ENCODE measurements at regions not wholly inside any gene's neighbourhood (a gene's known extent, or its start where the extent isn't known, plus 50 kb on each side); places are given as distances from the start of the nearest gene placed in this dataset.

DNA sequence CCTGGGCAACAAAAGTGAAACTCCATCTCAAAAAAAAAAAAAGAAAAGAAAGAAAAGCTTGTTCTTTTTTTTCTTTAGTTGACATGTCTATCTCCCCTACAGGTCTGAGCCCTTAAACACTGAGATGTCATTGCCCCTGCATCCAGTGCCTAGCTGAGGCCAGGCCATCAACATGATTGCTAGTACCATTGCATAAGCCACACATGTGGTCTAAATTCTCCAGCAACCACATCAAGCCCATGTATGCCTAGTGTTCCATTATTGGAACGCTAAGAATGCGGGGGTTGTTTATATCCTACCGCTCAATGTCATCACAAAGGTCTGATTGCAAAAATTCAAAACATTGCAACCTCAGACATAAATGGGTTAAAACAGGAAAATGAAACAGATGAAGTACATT lies 62.7 kb downstream of the NPTX2 start:
- peaks cover 18% of the 10 kb centered on the region for H3K27me3 Mint-ChIP-seq
- no peak for ATAC-seq (replicated peaks; ENCODE audit: extremely low read depth, poor library complexity, severe bottlenecking)
- H3K4me3 Mint-ChIP-seq: no peak overlapping the region
- H3K4me1 Mint-ChIP-seq: no peaks in the 10 kb centered on the region
- DNase-seq (ENCODE audit: low spot score in 2 of 2): no peak
- no peak overlapping the region for H3K27ac Mint-ChIP-seq (ENCODE audit: low read depth)
- no peaks in the 10 kb centered on the region for H3K9me3 Mint-ChIP-seq
- no peaks in the 10 kb centered on the region for H3K36me3 Mint-ChIP-seq (ENCODE audit: insufficient read depth)

DNA sequence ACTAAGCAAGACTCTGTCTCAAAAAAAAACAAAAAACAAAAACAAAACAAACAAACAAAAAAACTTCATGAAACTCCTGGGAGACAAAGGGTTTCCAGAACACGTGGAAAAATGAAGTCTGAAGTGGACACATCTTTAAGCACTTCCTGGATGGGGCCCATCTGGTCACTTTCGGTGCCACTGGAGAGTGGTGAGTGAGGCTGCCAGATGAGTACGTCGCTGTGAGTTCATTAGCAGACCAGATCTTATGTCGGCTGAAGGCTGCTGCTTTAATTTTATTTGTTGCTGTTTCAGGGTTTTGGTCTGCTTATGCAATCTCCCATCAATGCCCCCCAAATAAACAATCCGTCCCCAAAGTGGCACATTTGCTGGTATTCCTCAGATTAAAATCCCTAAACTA lies 64.4 kb downstream of the NPTX2 start:
- no peak overlapping the region for H3K4me3 Mint-ChIP-seq
- DNase-seq (ENCODE audit: low spot score in 2 of 2) (no peak), ATAC-seq (replicated peaks; ENCODE audit: extremely low read depth, poor library complexity, severe bottlenecking) (no peak)
- no peak overlapping the region for H3K27ac Mint-ChIP-seq (ENCODE audit: low read depth)
- peaks cover 11% of the 10 kb centered on the region for H3K9me3 Mint-ChIP-seq
- H3K36me3 Mint-ChIP-seq (ENCODE audit: insufficient read depth): no peaks in the 10 kb centered on the region
- peaks cover 17% of the 10 kb centered on the region for H3K27me3 Mint-ChIP-seq
- no peaks in the 10 kb centered on the region for H3K4me1 Mint-ChIP-seq

DNA sequence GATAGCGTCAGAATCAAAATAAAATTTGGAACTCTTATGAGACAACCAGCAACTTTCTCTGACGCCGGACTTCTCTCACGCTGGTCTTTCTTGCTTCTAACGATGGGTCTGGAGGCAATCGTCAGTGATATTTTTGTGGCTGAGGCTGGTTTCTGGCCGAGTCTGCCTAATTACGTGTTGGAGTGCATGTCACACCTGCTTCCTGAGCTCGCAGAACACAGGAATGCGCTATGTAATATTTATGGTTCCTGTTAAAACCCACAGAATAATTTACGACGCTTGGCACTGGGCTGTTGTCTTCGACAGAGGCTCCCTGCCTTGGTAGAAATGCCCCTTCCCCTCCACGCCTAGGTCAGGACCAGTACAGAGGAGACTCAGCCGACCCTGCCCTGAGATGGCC lies 64.9 kb downstream of the NPTX2 start:
- Mint-ChIP-seq H3K9me3 (peaks cover 12% of the 10 kb centered on the region), H3K27ac (ENCODE audit: low read depth) (no peak overlapping the region), H3K4me3 (no peak overlapping the region), H3K27me3 (peaks cover 13% of the 10 kb centered on the region), H3K36me3 (ENCODE audit: insufficient read depth) (no peaks in the 10 kb centered on the region), H3K4me1 (no peaks in the 10 kb centered on the region)
- ATAC-seq (replicated peaks; ENCODE audit: extremely low read depth, poor library complexity, severe bottlenecking) (no peak), DNase-seq (ENCODE audit: low spot score in 2 of 2) (no peak)

DNA sequence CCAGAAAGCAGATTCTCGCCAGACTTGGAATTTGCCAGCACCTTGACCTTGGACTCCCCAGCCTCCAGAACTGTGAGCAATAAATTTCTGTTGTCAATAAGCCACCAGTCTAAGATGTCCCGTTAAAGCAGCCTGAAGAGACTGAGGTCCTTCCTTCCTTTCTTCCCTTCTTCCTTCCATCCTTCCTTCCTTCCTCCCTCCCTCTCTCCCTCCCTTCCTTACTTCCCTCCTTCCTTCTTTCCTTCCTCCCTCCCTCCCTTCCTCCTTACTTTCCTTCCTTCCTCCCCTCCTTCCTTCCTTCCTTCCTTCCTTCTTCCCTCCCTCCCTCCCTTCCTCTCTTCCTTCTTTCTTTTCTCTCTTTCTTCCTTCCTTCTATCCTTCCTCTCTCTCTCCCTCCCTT lies 66.4 kb downstream of the NPTX2 start:
- Mint-ChIP-seq H3K36me3 (ENCODE audit: insufficient read depth) (no peaks in the 10 kb centered on the region), H3K27me3 (peaks cover 9% of the 10 kb centered on the region), H3K27ac (ENCODE audit: low read depth) (no peak overlapping the region), H3K4me3 (no peak overlapping the region), H3K9me3 (peaks cover 17% of the 10 kb centered on the region), H3K4me1 (no peaks in the 10 kb centered on the region)
- ATAC-seq (replicated peaks; ENCODE audit: extremely low read depth, poor library complexity, severe bottlenecking) (no peak), DNase-seq (ENCODE audit: low spot score in 2 of 2) (no peak)

DNA sequence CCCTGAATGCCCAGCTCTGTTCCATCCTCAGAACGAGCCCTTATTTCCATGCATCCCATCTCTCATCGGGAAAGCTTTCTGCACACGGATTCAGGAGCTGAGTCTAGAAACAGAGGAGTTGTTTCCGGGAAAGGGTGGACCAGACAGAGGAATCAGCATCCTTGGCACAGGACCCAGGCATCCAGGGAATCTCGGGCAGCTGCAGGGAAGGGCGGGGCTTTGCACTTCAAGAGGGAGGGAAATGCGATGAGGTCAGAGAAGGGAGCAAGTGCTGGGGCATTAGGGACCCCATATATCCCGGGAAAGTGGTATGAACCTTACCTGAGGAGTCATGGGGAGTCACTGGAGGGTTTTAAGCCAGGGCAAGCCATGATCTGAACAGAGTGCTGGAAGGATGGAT lies 68.5 kb downstream of the NPTX2 start:
- no peak for ATAC-seq (replicated peaks; ENCODE audit: extremely low read depth, poor library complexity, severe bottlenecking)
- H3K36me3 Mint-ChIP-seq (ENCODE audit: insufficient read depth): no peaks in the 10 kb centered on the region

DNA sequence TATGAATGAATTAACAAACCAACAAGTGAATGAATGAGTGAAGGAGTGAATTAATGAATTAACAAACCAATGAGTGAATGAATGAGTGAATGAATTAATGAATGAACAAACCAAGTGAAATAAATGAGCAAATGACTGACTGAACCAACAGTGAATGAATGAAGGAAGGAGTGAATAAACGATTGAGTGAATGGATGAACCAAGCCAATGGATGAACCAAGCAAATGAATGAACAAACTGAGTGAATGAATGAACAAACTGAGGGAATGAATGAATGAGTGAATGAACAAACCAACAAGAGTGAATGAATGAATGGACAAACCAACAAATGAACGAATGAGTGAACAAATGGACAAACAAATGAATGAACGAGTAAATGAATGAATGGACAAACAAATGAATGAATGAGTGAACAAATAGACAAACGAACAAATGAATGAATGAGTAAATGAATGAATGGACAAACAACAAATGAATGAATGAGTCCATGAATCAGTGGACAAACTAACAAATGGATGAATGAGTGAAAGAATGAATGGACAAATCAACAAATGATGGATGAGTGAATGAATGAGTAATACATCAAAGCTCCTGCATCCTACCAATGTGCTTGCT lies 69.5 kb downstream of the NPTX2 start:
- H3K27me3 Mint-ChIP-seq: no peaks in the 10 kb centered on the region

More for the DNA sequence above, 68.5 kb downstream of the NPTX2 start:
- Mint-ChIP-seq H3K4me3 (no peak overlapping the region), H3K27me3 (peaks cover 2% of the 10 kb centered on the region), H3K4me1 (no peaks in the 10 kb centered on the region), H3K9me3 (peaks cover 18% of the 10 kb centered on the region), H3K27ac (ENCODE audit: low read depth) (no peak overlapping the region)
- DNase-seq (ENCODE audit: low spot score in 2 of 2): no peak

DNA sequence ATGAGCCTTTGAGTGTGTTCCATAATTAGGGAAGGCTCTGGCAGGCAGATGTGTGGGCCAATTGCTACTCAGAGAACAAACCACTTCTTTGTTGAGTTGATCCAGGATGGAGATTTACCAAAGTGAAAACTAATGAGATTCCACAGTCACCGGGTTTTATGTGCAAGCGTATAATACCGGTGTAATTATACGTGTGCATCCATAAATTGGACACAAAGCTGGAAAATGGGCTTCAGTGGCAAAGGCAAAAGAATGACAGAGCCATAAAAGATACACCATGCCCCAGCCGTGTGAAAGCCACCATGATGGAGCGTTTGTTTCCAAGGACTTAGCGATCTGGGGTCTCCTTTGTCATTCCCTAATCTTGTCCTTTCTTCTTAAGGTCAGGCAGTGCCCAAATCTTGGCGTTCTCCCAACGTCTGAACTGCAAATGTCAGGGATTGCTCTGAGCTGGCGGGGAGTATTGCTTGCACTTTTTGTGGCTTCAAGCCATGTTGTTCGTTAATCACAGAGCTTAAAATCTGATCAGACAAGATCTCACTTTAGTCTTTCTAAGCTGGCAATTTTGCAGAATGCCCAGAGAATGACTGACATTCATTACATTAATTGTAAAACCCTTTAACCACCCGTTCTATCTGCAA lies 70.1 kb downstream of the NPTX2 start:
- ATAC-seq (replicated peaks; ENCODE audit: extremely low read depth, poor library complexity, severe bottlenecking) (no peak), DNase-seq (ENCODE audit: low spot score in 2 of 2) (no peak)
- Mint-ChIP-seq H3K27me3 (no peaks in the 10 kb centered on the region), H3K4me1 (no peaks in the 10 kb centered on the region), H3K4me3 (no peak overlapping the region), H3K9me3 (peaks cover 18% of the 10 kb centered on the region), H3K27ac (ENCODE audit: low read depth) (no peak overlapping the region), H3K36me3 (ENCODE audit: insufficient read depth) (no peaks in the 10 kb centered on the region)

More for the DNA sequence above, 69.5 kb downstream of the NPTX2 start:
- Mint-ChIP-seq H3K36me3 (ENCODE audit: insufficient read depth) (no peaks in the 10 kb centered on the region), H3K4me3 (no peak overlapping the region), H3K4me1 (no peaks in the 10 kb centered on the region), H3K9me3 (peaks cover 18% of the 10 kb centered on the region), H3K27ac (ENCODE audit: low read depth) (no peak overlapping the region)
- ATAC-seq (replicated peaks; ENCODE audit: extremely low read depth, poor library complexity, severe bottlenecking) (no peak), DNase-seq (ENCODE audit: low spot score in 2 of 2) (no peak)

DNA sequence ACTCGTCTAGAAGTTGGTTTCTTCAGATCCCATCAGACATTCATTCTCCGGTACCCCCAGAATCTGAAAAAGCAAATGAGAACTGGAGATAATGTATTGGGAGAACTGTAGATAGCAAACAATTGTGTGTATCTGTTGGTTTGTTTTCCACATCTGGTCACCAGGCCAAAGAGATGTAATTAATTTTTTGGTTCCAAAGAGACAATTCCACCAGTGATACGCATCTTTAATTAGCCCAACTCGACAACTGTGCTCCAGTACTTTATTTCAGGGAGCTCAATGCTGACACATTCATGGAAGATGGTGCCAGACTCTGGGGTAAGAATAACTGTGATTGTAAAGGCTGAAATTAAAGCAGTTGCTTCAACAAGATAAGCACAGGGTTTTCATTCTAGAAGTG lies 74.5 kb downstream of the NPTX2 start:
- H3K36me3 Mint-ChIP-seq (ENCODE audit: insufficient read depth): no peaks in the 10 kb centered on the region
- ATAC-seq (replicated peaks; ENCODE audit: extremely low read depth, poor library complexity, severe bottlenecking) (no peak), DNase-seq (ENCODE audit: low spot score in 2 of 2) (no peak)
- no peaks in the 10 kb centered on the region for H3K27me3 Mint-ChIP-seq
- no peak overlapping the region for H3K4me3 Mint-ChIP-seq
- H3K4me1 Mint-ChIP-seq: no peaks in the 10 kb centered on the region
- H3K27ac Mint-ChIP-seq (ENCODE audit: low read depth): no peak overlapping the region
- H3K9me3 Mint-ChIP-seq: peaks cover 6% of the 10 kb centered on the region

DNA sequence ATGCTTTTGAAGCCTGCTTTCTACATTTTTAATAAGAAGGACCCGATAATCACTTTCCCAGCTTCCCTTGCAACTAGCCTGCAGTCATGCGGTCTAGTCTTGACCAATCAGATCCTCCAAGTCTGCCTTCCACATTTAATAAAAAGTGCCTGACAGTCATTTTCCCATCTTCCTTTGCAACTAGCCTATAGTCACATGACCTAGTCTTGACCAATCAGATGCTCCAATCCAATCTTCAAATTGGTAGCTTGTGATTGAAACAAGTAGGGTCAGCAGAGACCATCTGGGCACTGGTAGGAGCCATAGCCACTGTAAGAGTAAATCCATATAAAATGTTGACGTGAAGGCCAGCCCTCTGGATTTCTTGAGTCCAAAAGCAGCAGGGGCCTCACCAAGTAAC lies 80.0 kb downstream of the NPTX2 start:
- no peaks in the 10 kb centered on the region for H3K36me3 Mint-ChIP-seq (ENCODE audit: insufficient read depth)

DNA sequence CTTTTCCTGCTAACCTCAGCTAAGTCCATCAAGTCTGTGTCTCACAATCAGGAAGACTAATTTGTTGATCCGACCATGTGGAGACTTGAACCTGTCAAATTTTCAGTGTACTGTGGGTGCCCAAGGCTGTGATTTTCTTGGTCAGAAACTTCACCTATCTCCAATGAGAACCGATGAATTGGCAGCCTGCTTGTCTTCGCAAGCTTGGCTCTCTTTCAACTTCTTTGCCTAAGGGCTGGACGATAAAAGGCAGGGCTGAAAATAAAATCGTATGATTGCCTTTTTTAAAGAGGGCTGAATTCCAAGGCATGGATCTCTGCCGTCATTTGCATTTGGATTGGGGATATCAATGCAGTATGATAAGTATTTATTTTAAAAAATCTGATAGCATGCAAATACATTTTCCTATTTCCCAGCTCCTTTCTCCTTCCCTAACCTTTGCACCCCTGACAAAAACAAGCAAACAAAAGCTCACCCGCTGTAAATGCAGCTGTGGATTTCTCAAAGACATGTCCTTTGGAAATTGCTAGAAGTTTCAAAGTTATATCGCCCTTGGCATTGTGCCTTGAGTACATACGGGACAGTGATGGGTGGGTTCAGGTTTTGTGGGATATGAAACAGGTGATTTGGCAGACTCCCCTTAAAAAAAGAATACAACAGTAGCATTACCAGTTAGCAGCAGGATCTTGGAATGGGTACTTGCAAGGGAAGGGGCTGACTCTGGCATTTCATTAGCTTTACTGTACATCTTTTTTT lies 80.6 kb downstream of the NPTX2 start:
- Mint-ChIP-seq H3K27ac (ENCODE audit: low read depth) (no peak overlapping the region), H3K4me1 (no peaks in the 10 kb centered on the region), H3K4me3 (no peak overlapping the region), H3K27me3 (peaks cover 14% of the 10 kb centered on the region), H3K9me3 (no peaks in the 10 kb centered on the region), H3K36me3 (ENCODE audit: insufficient read depth) (no peaks in the 10 kb centered on the region)
- DNase-seq (ENCODE audit: low spot score in 2 of 2) (no peak), ATAC-seq (replicated peaks; ENCODE audit: extremely low read depth, poor library complexity, severe bottlenecking) (no peak)

More for the DNA sequence above, 80.0 kb downstream of the NPTX2 start:
- Mint-ChIP-seq H3K27ac (ENCODE audit: low read depth) (no peak overlapping the region), H3K9me3 (no peaks in the 10 kb centered on the region), H3K4me3 (no peak overlapping the region), H3K27me3 (peaks cover 14% of the 10 kb centered on the region), H3K4me1 (no peaks in the 10 kb centered on the region)
- ATAC-seq (replicated peaks; ENCODE audit: extremely low read depth, poor library complexity, severe bottlenecking) (no peak), DNase-seq (ENCODE audit: low spot score in 2 of 2) (no peak)

DNA sequence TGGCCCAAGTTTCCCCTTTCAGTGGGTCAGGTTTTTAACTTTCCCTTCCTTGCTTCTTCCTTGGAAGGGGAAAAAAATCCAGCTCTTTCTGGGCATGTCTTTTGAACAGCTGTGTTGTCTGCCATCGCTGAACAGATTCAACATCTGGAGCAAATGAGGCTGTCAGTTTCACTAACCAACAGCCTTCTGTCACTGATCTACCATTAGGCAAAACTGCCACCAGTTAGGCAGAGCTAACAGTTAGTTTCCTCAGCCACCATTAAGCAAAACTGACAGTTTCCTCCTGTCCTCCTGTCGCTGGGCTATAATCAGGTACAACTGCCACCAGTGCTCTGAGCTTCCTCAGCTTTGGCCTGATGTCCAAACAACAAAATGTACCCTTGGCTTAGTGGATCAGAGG lies 81.9 kb downstream of the NPTX2 start:
- Mint-ChIP-seq H3K4me1 (no peaks in the 10 kb centered on the region), H3K36me3 (ENCODE audit: insufficient read depth) (no peaks in the 10 kb centered on the region), H3K4me3 (no peak overlapping the region), H3K27me3 (peaks cover 25% of the 10 kb centered on the region), H3K9me3 (no peaks in the 10 kb centered on the region), H3K27ac (ENCODE audit: low read depth) (no peak overlapping the region)
- ATAC-seq (replicated peaks; ENCODE audit: extremely low read depth, poor library complexity, severe bottlenecking): no peak
- no peak for DNase-seq (ENCODE audit: low spot score in 2 of 2)

DNA sequence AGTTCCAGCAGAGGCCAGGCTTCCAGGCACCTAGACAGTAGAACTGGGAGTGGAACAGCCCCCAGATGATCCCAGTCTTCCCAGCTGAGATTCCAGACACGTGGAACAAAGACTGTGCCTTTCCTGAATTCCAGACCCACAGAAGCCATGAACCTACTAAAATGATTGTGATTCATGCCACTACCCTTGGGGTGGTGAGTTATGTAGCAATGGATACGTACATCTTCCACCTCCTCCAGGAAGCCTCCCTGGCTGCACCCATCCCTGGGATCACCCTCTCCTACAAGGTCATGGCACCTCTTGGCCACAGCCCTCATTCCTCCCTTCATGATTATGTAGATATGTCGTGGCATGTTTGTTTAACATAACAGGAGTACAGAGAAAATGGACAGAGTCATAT lies 83.4 kb downstream of the NPTX2 start:
- ATAC-seq (replicated peaks; ENCODE audit: extremely low read depth, poor library complexity, severe bottlenecking) (no peak), DNase-seq (ENCODE audit: low spot score in 2 of 2) (no peak)
- Mint-ChIP-seq H3K9me3 (no peaks in the 10 kb centered on the region), H3K27me3 (peaks cover 31% of the 10 kb centered on the region), H3K36me3 (ENCODE audit: insufficient read depth) (peaks cover 1% of the 10 kb centered on the region), H3K4me1 (no peaks in the 10 kb centered on the region), H3K4me3 (no peak overlapping the region), H3K27ac (ENCODE audit: low read depth) (no peak overlapping the region)

DNA sequence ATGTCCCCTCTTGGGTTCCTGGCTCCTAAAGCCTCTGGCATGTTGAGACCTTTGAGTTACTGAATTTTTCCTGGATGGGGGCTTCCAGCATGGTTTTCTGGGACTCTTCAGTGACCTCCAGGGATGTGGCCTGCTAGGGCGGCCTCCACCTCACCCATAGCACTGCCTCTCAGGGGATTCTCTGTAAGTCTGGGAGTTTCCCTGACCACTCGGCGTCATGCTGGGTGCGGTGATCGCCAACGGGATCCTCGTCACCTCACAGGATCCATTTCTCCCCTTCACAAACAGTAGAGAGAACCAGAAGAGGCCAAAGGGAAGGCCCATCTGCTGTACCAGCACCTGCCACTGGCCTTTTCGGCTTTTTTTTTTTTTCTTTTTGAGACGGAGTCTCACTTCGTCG lies 84.3 kb downstream of the NPTX2 start:
- H3K4me3 Mint-ChIP-seq: no peak overlapping the region
- no peak for ATAC-seq (replicated peaks; ENCODE audit: extremely low read depth, poor library complexity, severe bottlenecking)
- no peaks in the 10 kb centered on the region for H3K4me1 Mint-ChIP-seq
- peaks cover 1% of the 10 kb centered on the region for H3K36me3 Mint-ChIP-seq (ENCODE audit: insufficient read depth)
- no peak for DNase-seq (ENCODE audit: low spot score in 2 of 2)
- no peak overlapping the region for H3K27ac Mint-ChIP-seq (ENCODE audit: low read depth)
- peaks cover 38% of the 10 kb centered on the region for H3K27me3 Mint-ChIP-seq
- H3K9me3 Mint-ChIP-seq: no peaks in the 10 kb centered on the region

All from central memory CD8-positive, alpha-beta T cell (primary cell).